ENCODE measurements at regions not wholly inside any gene's neighbourhood (a gene's known extent, or its start where the extent isn't known, plus 50 kb on each side); places are given as distances from the start of the nearest gene placed in this dataset.
"Not testable (repeated sequence)": the region's sequence is repeated elsewhere in the genome, so short reads cannot be mapped to it uniquely, and the experiment has no call there.

DNA sequence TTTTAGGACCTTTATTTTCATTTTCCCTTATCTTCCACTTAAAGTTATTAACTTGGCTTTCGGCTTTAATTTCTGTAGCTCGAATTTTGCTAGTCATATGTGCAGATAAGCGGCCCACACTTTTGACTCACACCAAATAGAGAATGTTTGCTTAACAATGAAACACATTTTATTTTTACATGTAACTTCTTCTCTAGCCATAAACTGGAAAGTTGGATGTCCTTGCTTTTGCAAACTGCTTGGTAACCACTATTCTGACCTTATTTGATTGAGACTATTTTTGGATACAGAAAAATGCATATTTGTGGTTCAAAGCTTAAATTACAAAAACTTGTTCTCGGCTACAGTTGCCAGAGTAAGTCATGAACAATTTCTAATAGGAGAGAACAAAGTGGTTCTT lies 600.0 kb downstream of the KCTD12 start:
- intact Hi-C loops (cut with micrococcal nuclease): no loop called here
- Mint-ChIP-seq H3K36me3 (no peaks in the 10 kb centered on the region), H3K9me3 (no peaks in the 10 kb centered on the region), H3K4me3 (no peak overlapping the region), H3K27me3 (no peaks in the 10 kb centered on the region), H3K4me1 (ENCODE audit: low read depth) (no peaks in the 10 kb centered on the region), H3K27ac (no peak overlapping the region)
- POLR2A ChIA-PET: no interaction called here
- CTCF ChIA-PET: no interaction called here
- DNase-seq: no peak

DNA sequence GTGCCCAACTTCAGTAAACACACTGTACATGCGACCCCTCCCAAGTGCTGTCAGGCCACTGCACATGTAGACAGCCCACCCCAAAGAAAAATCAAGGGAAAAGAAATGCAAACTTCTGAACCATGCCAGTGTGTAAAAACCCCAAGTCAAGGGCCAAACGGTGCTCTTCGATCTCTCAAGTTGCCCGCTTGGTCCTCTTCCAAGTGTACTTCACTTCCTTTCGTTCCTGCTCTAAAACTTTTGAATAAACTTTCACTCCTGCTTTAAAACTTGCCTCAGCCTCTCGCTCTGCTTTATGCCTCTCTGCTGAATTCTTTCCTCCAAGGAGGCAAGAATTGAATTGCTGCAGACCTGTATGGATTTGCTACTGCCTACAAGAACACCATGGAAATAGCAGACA lies 600.7 kb downstream of the KCTD12 start:
- no peak overlapping the region for H3K27ac Mint-ChIP-seq
- intact Hi-C loops (cut with micrococcal nuclease): no loop called here
- H3K4me1 Mint-ChIP-seq (ENCODE audit: low read depth): no peaks in the 10 kb centered on the region
- no peak overlapping the region for H3K4me3 Mint-ChIP-seq
- no peaks in the 10 kb centered on the region for H3K36me3 Mint-ChIP-seq
- ChIA-PET POLR2A (no interaction called here), CTCF (no interaction called here)
- no peak for DNase-seq
- H3K9me3 Mint-ChIP-seq: no peaks in the 10 kb centered on the region
- no peaks in the 10 kb centered on the region for H3K27me3 Mint-ChIP-seq

GRCh38 chr13:76279766-76280165 lies 606.4 kb downstream of the KCTD12 start:
- H3K27me3 Mint-ChIP-seq; DNase-seq; H3K4me1 Mint-ChIP-seq (ENCODE audit: low read depth); intact Hi-C loops (cut with micrococcal nuclease); POLR2A ChIA-PET; H3K36me3 Mint-ChIP-seq; CTCF ChIA-PET; H3K27ac Mint-ChIP-seq; H3K4me3 Mint-ChIP-seq; H3K9me3 Mint-ChIP-seq: not testable (repeated sequence)

DNA sequence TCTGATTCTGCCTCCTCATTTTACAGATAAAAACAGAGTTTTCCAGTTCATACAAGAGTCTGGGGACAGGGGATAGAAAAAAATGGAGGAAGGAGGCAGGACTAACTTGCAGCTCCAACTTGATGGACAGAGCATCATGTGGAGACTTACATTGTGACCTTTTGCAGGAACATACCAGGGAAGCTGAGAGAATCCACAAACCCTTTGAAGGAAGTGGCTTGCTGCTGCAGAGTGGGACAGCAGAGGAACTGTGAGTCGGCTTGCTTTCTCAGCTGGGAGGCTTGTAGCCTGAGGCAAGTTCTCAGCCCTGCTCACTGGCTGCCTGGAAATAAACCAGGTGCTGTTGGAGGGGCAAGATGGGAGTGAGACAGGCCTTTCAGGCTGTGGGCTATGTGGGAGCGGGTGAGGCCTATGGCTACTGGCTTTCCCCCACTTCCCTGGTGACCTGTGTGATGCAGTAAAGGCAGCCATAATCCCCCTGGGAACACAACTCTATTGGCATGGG lies 614.4 kb downstream of the KCTD12 start:
- POLR2A ChIA-PET: no interaction called here

DNA sequence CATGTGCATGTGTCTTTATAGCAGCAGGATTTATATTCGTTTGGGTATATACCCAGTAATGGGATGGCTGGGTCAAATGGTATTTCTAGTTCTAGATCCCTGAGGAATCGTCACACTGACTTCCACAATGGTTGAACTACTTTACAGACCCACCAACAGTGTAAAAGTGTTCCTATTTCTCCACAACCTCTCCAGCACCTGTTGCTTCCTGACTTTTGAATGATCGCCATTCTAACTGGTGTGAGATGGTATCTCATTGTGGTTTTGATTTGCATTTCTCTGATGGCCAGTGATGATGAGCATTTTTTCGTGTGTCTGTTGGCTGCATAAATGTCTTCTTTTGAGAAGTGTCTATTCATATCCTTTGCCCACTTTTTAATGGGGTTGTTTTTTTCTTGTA lies 617.9 kb downstream of the KCTD12 start:
- intact Hi-C loops (cut with micrococcal nuclease); H3K9me3 Mint-ChIP-seq; H3K36me3 Mint-ChIP-seq; H3K4me3 Mint-ChIP-seq; H3K27ac Mint-ChIP-seq; H3K27me3 Mint-ChIP-seq; H3K4me1 Mint-ChIP-seq (ENCODE audit: low read depth); DNase-seq; POLR2A ChIA-PET; CTCF ChIA-PET: not testable (repeated sequence)

More for the DNA sequence above, 614.4 kb downstream of the KCTD12 start:
- H3K4me1 Mint-ChIP-seq (ENCODE audit: low read depth): no peaks in the 10 kb centered on the region
- no peak for DNase-seq
- CTCF ChIA-PET: no interaction called here
- no peak overlapping the region for H3K27ac Mint-ChIP-seq
- H3K4me3 Mint-ChIP-seq: no peak overlapping the region
- no peaks in the 10 kb centered on the region for H3K9me3 Mint-ChIP-seq
- H3K27me3 Mint-ChIP-seq: peaks cover 2% of the 10 kb centered on the region
- intact Hi-C loops (cut with micrococcal nuclease): no loop called here
- H3K36me3 Mint-ChIP-seq: no peaks in the 10 kb centered on the region

DNA sequence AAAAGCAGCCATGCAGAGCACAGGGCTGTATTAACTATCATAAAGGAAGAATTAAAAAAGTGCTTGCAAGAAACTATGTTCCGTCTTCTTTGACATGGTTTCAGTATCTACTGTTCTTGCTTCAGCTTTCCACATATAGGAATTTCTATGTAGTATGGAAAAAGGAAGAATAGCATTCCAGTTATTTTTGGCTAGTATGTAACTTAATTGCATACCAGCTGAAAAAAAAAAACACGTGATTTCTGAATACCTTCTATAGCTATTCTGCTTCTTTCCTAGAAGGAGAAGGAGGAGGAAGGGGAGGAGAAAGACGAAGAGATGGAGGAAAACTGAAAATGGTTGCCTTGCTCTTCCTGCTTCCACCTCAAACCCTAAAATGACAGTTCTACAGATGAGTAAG lies 619.0 kb downstream of the KCTD12 start:
- H3K4me3 Mint-ChIP-seq: no peak overlapping the region
- no peaks in the 10 kb centered on the region for H3K9me3 Mint-ChIP-seq
- no peaks in the 10 kb centered on the region for H3K36me3 Mint-ChIP-seq
- CTCF ChIA-PET: no interaction called here
- no peaks in the 10 kb centered on the region for H3K4me1 Mint-ChIP-seq (ENCODE audit: low read depth)
- no peak overlapping the region for H3K27ac Mint-ChIP-seq
- no peaks in the 10 kb centered on the region for H3K27me3 Mint-ChIP-seq
- POLR2A ChIA-PET: no interaction called here
- DNase-seq: no peak
- intact Hi-C loops (cut with micrococcal nuclease): no loop called here

- ChIA-PET POLR2A (no interaction called here), CTCF (no interaction called here)
- Mint-ChIP-seq H3K4me1 (ENCODE audit: low read depth) (no peaks in the 10 kb centered on the region), H3K9me3 (no peaks in the 10 kb centered on the region), H3K36me3 (no peaks in the 10 kb centered on the region), H3K4me3 (no peak overlapping the region), H3K27me3 (no peaks in the 10 kb centered on the region), H3K27ac (no peak overlapping the region)
- DNase-seq: no peak
- intact Hi-C loops (cut with micrococcal nuclease): no loop called here
Observed at GRCh38 chr13:76266561-76266960, 619.6 kb downstream of the KCTD12 start.

DNA sequence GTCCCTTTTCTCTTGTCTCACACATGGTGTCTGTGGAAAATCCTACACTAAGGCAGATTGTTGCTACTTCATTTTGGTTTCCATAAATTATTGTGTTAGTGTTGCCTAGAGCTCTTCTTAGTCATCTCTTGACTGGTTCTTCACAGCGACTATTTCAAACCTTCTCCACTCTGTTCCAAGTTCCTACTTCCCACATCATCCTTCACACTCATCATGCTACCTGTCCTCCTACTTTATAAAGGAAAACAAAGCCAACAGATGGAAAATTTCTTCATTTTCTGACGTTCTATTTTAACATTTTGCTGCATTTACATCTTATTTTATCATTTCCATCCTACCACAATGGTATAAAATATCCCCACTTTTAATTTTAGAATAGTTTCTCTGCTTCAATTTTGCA lies 614.1 kb downstream of the LMO7 start:
- Mint-ChIP-seq H3K36me3 (no peaks in the 10 kb centered on the region), H3K27ac (no peak overlapping the region), H3K27me3 (peaks cover 3% of the 10 kb centered on the region), H3K4me1 (ENCODE audit: low read depth) (no peaks in the 10 kb centered on the region), H3K9me3 (no peaks in the 10 kb centered on the region), H3K4me3 (no peak overlapping the region)
- ChIA-PET CTCF (no interaction called here), POLR2A (no interaction called here)
- intact Hi-C loops (cut with micrococcal nuclease): no loop called here
- no peak for DNase-seq

GRCh38 chr13:76245920-76246319 lies 609.8 kb downstream of the LMO7 start:
- Mint-ChIP-seq H3K27ac (no peak overlapping the region), H3K4me3 (no peak overlapping the region), H3K36me3 (no peaks in the 10 kb centered on the region), H3K9me3 (no peaks in the 10 kb centered on the region), H3K27me3 (no peaks in the 10 kb centered on the region), H3K4me1 (ENCODE audit: low read depth) (no peaks in the 10 kb centered on the region)
- DNase-seq: no peak
- ChIA-PET CTCF (no interaction called here), POLR2A (no interaction called here)
- intact Hi-C loops (cut with micrococcal nuclease): no loop called here

DNA sequence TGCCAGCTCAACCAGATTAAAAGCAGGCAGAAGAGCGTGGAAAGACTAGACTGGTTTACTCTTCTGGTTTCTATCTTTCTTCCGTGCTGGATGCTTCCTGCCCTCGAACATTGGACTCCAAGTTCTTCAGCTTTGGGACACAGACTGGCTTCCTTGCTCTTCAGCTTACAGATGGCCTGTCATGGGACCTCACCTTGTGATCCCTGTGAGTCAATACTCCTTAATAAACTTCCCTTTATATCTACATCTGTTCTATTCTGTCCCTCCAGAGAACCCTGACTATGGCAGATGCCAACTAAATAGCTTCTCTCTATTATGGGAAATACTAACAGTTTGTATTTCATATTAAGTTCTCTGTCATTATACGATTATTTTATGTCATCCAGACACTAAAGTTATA lies 609.1 kb downstream of the LMO7 start:
- ChIA-PET POLR2A (no interaction called here), CTCF (no interaction called here)
- no peaks in the 10 kb centered on the region for H3K36me3 Mint-ChIP-seq
- H3K4me1 Mint-ChIP-seq (ENCODE audit: low read depth): no peaks in the 10 kb centered on the region
- DNase-seq: no peak
- intact Hi-C loops (cut with micrococcal nuclease): no loop called here
- no peaks in the 10 kb centered on the region for H3K9me3 Mint-ChIP-seq
- H3K27me3 Mint-ChIP-seq: no peaks in the 10 kb centered on the region
- H3K4me3 Mint-ChIP-seq: no peak overlapping the region
- no peak overlapping the region for H3K27ac Mint-ChIP-seq

GRCh38 chr13:76243120-76243519 lies 607.0 kb downstream of the LMO7 start:
- H3K36me3 Mint-ChIP-seq; H3K4me1 Mint-ChIP-seq (ENCODE audit: low read depth); POLR2A ChIA-PET; DNase-seq; CTCF ChIA-PET; H3K9me3 Mint-ChIP-seq; H3K27me3 Mint-ChIP-seq; H3K4me3 Mint-ChIP-seq; H3K27ac Mint-ChIP-seq; intact Hi-C loops (cut with micrococcal nuclease): not testable (repeated sequence)

GRCh38 chr13:76239031-76239680 lies 603.0 kb downstream of the LMO7 start:
- Mint-ChIP-seq H3K27me3 (no peaks in the 10 kb centered on the region), H3K27ac (no peak overlapping the region), H3K4me1 (ENCODE audit: low read depth) (no peaks in the 10 kb centered on the region), H3K9me3 (no peaks in the 10 kb centered on the region), H3K36me3 (no peaks in the 10 kb centered on the region), H3K4me3 (no peak overlapping the region)
- no peak for DNase-seq
- intact Hi-C loops (cut with micrococcal nuclease): no loop called here
- ChIA-PET POLR2A (no interaction called here), CTCF (no interaction called here)

- CTCF ChIA-PET: no interaction called here
- H3K4me3 Mint-ChIP-seq: no peak overlapping the region
- no peaks in the 10 kb centered on the region for H3K27me3 Mint-ChIP-seq
- no peak for DNase-seq
- no peaks in the 10 kb centered on the region for H3K4me1 Mint-ChIP-seq (ENCODE audit: low read depth)
- H3K27ac Mint-ChIP-seq: no peak overlapping the region
- POLR2A ChIA-PET: no interaction called here
- H3K9me3 Mint-ChIP-seq: no peaks in the 10 kb centered on the region
- intact Hi-C loops (cut with micrococcal nuclease): no loop called here
- no peaks in the 10 kb centered on the region for H3K36me3 Mint-ChIP-seq
Observed at GRCh38 chr13:76231522-76232167, 595.5 kb downstream of the LMO7 start.
